SK-N-SH treated with all-trans-retinoic acid at 6 μM for 48 hours (cell line): ENCODE measurements at regions not wholly inside any gene's neighbourhood (a gene's known extent, or its start where the extent isn't known, plus 50 kb on each side); places are given as distances from the start of the nearest gene placed in this dataset.

ENCODE experiments used
- ARNTL ChIP-seq: fragments of 450-650 bp; formaldehyde crosslinking; IDR thresholded peaks from 2 replicates; pipeline ENCODE4 v1.5.0; 2020; ENCODE audit warnings: low read depth, mild to moderate bottlenecking, moderate library complexity, borderline replicate concordance
- CREB5 ChIP-seq: fragments of 250-450 bp; sonication (Bioruptor Pico); IDR thresholded peaks from 2 replicates; pipeline ENCODE4 v1.5.1; 2020; ENCODE audit warnings: low read depth, mild to moderate bottlenecking, moderate library complexity
- CSDC2 ChIP-seq: fragments of 250-450 bp; sonication (Bioruptor Pico); IDR thresholded peaks from 2 replicates; pipeline ENCODE4 v1.5.0; 2020; ENCODE audit warnings: mild to moderate bottlenecking, moderate library complexity
- GLIS3 ChIP-seq: fragments of 250-450 bp; sonication (Bioruptor Pico); IDR thresholded peaks from 2 replicates; pipeline ENCODE4 v1.5.0; 2020; ENCODE audit warnings: mild to moderate bottlenecking, moderate library complexity
- PATZ1 ChIP-seq: fragments of 250-450 bp; sonication (Bioruptor Pico); IDR thresholded peaks from 2 replicates; pipeline ENCODE4 v1.8.0; 2020; ENCODE audit warnings: mild to moderate bottlenecking, moderate library complexity, borderline replicate concordance
- PPARA ChIP-seq: fragments of 250-450 bp; sonication (Bioruptor Pico); IDR thresholded peaks from 2 replicates; pipeline ENCODE4 v1.5.0; 2020; ENCODE audit warnings: mild to moderate bottlenecking, borderline replicate concordance
- RARB ChIP-seq: fragments of 250-450 bp; sonication (Bioruptor Pico); IDR thresholded peaks from 2 replicates; pipeline ENCODE4 v1.8.0; 2021; ENCODE audit warnings: mild to moderate bottlenecking, moderate library complexity
- SNAI2 ChIP-seq: fragments of 250-450 bp; sonication (Bioruptor Pico); IDR thresholded peaks from 2 replicates; pipeline ENCODE4 v1.5.0; 2020; ENCODE audit warnings: mild to moderate bottlenecking, moderate library complexity
- TSHZ2 ChIP-seq: fragments of 250-450 bp; sonication (Bioruptor Pico); IDR thresholded peaks from 2 replicates; pipeline ENCODE4 v1.5.0; 2020; ENCODE audit warnings: mild to moderate bottlenecking, moderate library complexity
- ZFP3 ChIP-seq: fragments of 250-450 bp; sonication (Bioruptor Pico); IDR thresholded peaks from 2 replicates; pipeline ENCODE4 v1.5.0; 2020; ENCODE audit warnings: mild to moderate bottlenecking, moderate library complexity

GRCh38 chr9:108104991-108105390, 615.4 kb upstream of the KLF4 start:
- TF ChIP-seq CREB5 (CRISPR knock-in tag) (no peak), SNAI2 (no peak), GLIS3 (CRISPR knock-in tag) (no peak), TSHZ2 (no peak), PATZ1 (CRISPR knock-in tag) (no peak), ARNTL (CRISPR knock-in tag) (no peak), ZFP3 (CRISPR knock-in tag) (no peak), CSDC2 (CRISPR knock-in tag) (no peak), RARB (no peak), PPARA (CRISPR knock-in tag) (no peak)
